SK-N-SH (cell line): ENCODE measurements at regions not wholly inside any gene's neighbourhood (a gene's known extent, or its start where the extent isn't known, plus 50 kb on each side); places are given as distances from the start of the nearest gene placed in this dataset.

Experiments used
- EZH2phosphoT487 ChIP-seq: fragments of 200-600 bp; sonication (generic); IDR thresholded peaks from 2 replicates; pipeline ENCODE4 v1.6.1; 2017; ENCODE audit warnings: low read depth, mixed run types, mild to moderate bottlenecking, antibody characterized with exemption, moderate library complexity, borderline replicate concordance
- MEF2A ChIP-seq: IDR thresholded peaks from 2 replicates; pipeline ENCODE4 v1.4.0; 2012; ENCODE audit warnings: low read depth, borderline replicate concordance
- RXRA ChIP-seq: IDR thresholded peaks from 2 replicates; pipeline ENCODE4 v1.4.0; 2012; ENCODE audit warnings: low read depth, mild to moderate bottlenecking, borderline replicate concordance
- TAF1 ChIP-seq: IDR thresholded peaks from 2 replicates; pipeline ENCODE4 v1.6.1; 2012; ENCODE audit warnings: low read depth, mild to moderate bottlenecking, low read length, moderate library complexity, borderline replicate concordance
- USF1 ChIP-seq: IDR thresholded peaks from 2 replicates; pipeline ENCODE4 v1.4.0; 2012; ENCODE audit warnings: low read depth, borderline replicate concordance
- TF ChIP-seq, protein P1 (sequence below): fragments of 200-600 bp; sonication (generic); IDR thresholded peaks from 2 replicates; pipeline ENCODE4 v1.6.1; 2017; ENCODE audit warnings: antibody characterized with exemption, mild to moderate bottlenecking, moderate library complexity

- TF ChIP-seq MEF2A, result no peak
- TF ChIP-seq TAF1, result no peak
- TF ChIP-seq, protein P1, sequence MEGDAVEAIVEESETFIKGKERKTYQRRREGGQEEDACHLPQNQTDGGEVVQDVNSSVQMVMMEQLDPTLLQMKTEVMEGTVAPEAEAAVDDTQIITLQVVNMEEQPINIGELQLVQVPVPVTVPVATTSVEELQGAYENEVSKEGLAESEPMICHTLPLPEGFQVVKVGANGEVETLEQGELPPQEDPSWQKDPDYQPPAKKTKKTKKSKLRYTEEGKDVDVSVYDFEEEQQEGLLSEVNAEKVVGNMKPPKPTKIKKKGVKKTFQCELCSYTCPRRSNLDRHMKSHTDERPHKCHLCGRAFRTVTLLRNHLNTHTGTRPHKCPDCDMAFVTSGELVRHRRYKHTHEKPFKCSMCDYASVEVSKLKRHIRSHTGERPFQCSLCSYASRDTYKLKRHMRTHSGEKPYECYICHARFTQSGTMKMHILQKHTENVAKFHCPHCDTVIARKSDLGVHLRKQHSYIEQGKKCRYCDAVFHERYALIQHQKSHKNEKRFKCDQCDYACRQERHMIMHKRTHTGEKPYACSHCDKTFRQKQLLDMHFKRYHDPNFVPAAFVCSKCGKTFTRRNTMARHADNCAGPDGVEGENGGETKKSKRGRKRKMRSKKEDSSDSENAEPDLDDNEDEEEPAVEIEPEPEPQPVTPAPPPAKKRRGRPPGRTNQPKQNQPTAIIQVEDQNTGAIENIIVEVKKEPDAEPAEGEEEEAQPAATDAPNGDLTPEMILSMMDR, result no peak
- no peak for TF ChIP-seq RXRA
- TF ChIP-seq EZH2phosphoT487, result no peak
- no peak for TF ChIP-seq USF1
Measured at GRCh38 chr5:93191035-93191817, 389.8 kb downstream of the NR2F1-AS1 start.
